Bronchial epithelial cell (primary cell): ENCODE measurements at regions not wholly inside any gene's neighbourhood (a gene's known extent, or its start where the extent isn't known, plus 50 kb on each side); places are given as distances from the start of the nearest gene placed in this dataset.

Experiments used
- DNase-seq: peaks from one replicate; pipeline ENCODE4 v3.0.0-alpha.2; 2010; ENCODE audit warnings: low read depth
- FAIRE-seq: peaks from 2 replicates; lab custom pipeline; 2011; peaks lifted over from hg19 to GRCh38; lab: Jason Lieb, UNC
- H3K27me3 ChIP-seq: 2 replicates; pipeline ENCODE4 v1.5.1; 2011; ENCODE audit warnings: low read length; ENCODE audit not compliant: control insufficient read depth, insufficient read depth
- H3K36me3 ChIP-seq: 2 replicates; pipeline ENCODE4 v1.5.1; 2011; ENCODE audit warnings: low read length; ENCODE audit not compliant: control insufficient read depth, insufficient read depth
- H3K4me3 ChIP-seq: 2 replicates; pipeline ENCODE4 v1.5.1; 2011; ENCODE audit warnings: mild to moderate bottlenecking, low read depth, low read length, control low read depth
- TF ChIP-seq, protein P1 (sequence below): IDR thresholded peaks from 2 replicates; pipeline ENCODE4 v1.5.1; 2011; ENCODE audit warnings: mild to moderate bottlenecking, moderate library complexity, low read length, control low read depth, inconsistent platforms; ENCODE audit not compliant: insufficient read depth, severe bottlenecking

DNA sequence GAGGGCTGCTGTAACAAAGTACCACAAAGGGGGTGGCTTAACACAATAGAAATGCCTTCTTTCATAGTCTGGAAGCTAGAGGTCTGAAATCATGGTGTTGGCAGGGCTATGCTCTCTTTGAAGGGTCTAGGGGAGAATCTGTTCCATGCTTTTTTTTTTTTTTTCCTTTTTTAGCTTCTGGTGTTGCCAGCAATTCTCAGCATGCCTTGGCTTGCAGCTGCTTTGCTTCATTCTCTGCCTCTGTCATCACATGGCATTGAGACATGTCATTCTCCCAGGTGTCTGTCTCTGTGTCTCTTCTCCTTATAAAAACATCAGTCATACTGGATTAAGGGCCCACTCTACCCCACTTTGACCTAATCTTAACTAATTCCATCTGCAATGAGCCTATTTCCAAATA lies 78.6 kb upstream of the BOD1L1 start:
- Histone ChIP-seq H3K27me3 (no peaks in the 10 kb centered on the region), H3K4me3 (no peak overlapping the region), H3K36me3 (no peaks in the 10 kb centered on the region)
- no peak for FAIRE-seq
- DNase-seq, result peak; percentile 86
- TF ChIP-seq, protein P1, sequence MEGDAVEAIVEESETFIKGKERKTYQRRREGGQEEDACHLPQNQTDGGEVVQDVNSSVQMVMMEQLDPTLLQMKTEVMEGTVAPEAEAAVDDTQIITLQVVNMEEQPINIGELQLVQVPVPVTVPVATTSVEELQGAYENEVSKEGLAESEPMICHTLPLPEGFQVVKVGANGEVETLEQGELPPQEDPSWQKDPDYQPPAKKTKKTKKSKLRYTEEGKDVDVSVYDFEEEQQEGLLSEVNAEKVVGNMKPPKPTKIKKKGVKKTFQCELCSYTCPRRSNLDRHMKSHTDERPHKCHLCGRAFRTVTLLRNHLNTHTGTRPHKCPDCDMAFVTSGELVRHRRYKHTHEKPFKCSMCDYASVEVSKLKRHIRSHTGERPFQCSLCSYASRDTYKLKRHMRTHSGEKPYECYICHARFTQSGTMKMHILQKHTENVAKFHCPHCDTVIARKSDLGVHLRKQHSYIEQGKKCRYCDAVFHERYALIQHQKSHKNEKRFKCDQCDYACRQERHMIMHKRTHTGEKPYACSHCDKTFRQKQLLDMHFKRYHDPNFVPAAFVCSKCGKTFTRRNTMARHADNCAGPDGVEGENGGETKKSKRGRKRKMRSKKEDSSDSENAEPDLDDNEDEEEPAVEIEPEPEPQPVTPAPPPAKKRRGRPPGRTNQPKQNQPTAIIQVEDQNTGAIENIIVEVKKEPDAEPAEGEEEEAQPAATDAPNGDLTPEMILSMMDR, result no peak

DNA sequence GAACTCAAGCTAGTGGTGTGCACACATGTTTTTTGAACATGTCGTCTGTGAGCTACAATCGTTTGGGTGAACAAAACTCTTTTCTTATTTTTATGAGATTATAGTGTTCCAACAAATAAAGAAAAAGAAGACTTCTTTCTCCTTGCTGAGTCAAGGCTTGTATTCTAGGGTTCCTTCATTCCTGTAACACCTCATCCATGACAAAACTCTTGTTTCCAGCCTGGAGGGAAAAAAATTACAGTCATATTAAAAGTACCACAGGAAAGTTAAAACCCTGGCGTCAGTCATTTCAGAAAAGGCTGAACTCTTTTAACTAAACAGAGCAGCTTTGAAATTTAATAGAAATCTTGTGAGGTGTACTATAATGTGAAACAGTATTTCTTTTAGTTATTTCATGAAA lies 79.2 kb upstream of the BOD1L1 start:
- peak; percentile 44 for DNase-seq
- FAIRE-seq, result no peak
- Histone ChIP-seq H3K27me3 (no peaks in the 10 kb centered on the region), H3K4me3 (no peak overlapping the region), H3K36me3 (no peaks in the 10 kb centered on the region)
- TF ChIP-seq, protein P1, result no peak

DNA sequence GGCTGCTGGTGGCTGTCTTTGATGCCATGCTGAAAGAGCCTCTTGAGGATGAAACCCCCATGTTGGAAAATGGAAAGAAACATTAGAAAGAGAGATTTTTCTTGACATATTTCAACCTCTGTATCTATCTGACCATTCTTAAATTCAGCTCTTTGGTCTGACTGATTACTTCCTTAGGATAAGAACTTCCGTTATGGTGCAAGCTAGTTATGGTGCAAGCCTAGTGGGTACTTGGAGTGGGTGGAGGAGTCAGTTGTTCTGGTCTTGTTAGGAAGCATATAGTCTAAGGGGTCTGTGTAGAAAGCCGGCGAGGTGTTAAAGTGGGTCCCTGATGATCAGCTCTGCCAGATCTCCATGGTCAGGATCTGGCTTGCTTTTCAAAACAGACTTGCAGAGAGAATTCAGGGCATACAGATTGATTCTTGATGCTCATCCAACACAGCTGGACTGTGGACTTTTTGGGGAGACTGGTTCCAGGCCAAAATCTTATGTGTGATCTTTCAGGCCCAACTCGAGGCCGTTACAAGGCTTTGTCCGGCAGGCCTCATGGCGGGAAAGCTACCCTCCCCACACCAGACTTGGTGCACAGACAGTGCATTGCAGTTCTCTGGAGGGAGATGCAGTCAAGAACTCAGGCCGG lies 82.8 kb upstream of the BOD1L1 start:
- Histone ChIP-seq H3K36me3 (no peaks in the 10 kb centered on the region), H3K4me3 (no peak overlapping the region), H3K27me3 (no peaks in the 10 kb centered on the region)
- TF ChIP-seq, protein P1, result no peak
- FAIRE-seq, result no peak
- DNase-seq, result no peak

DNA sequence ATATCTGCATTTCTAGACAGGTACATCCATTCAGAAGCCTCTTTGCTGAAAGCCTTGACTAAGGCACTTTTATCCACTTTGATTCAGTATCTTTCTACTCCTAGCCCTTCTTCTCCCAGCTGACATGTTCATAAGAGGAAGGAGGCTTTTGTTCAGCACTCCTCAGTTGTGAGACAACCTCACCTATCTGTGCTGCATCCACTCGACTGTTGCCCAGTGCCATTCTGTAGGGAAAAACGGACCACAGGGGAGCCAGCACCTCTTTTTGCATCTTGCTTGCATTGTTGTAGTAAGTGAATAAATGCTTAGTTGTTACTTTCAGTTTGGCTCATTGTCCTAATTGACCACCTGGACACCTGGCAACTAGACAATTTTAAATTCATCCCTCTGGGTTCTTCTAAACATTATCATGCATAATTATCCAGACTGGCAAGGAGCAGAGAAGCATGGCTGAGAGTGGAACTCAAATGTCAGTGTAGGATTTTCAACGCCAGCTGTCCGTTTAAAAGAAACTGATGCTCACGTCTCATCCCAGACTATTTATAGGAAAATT lies 83.8 kb upstream of the BOD1L1 start:
- Histone ChIP-seq H3K36me3 (no peaks in the 10 kb centered on the region), H3K4me3 (no peak overlapping the region), H3K27me3 (no peaks in the 10 kb centered on the region)
- FAIRE-seq (no peak), DNase-seq (no peak)
- TF ChIP-seq, protein P1, result no peak

DNA sequence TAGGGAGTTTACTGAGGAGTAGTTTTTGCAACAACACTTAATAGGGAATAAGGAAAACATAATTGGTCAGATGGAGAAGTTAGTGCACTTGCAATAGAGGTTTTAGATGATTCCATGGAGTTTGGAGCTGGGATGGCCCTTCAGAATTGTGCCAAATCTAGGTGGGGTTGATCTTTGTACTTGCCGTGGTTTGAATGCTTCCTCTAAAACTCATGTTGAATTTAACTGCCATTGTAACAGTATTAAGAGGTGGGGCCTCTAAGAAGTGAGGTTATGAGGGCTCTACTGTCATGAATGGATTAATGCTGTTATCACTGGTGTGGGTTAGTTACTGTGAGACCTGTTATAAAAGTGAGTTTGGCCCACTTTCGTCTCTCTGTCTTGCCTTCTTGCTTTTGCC lies 94.4 kb upstream of the BOD1L1 start:
- FAIRE-seq, result no peak

More for the DNA sequence above, 94.4 kb upstream of the BOD1L1 start:
- no peaks in the 10 kb centered on the region for H3K27me3 ChIP-seq
- DNase-seq, result no peak
- H3K4me3 ChIP-seq, result no peak overlapping the region
- TF ChIP-seq, protein P1, result no peak
- no peaks in the 10 kb centered on the region for H3K36me3 ChIP-seq
